KG1 (cell line): ENCODE measurements at regions not wholly inside any gene's neighbourhood (a gene's known extent, or its start where the extent isn't known, plus 50 kb on each side); places are given as distances from the start of the nearest gene placed in this dataset.

Experiments used
- DNase-seq: peaks from one replicate; lab custom pipeline; 2025; lab: John Stamatoyannopoulos, UW

- DNase-seq, result no peak
These were observed 53.4 kb downstream of the GAS1 start for GRCh38 chr9:86893811-86894490.

- DNase-seq, result no peak
These were observed 54.7 kb downstream of the GAS1 start for GRCh38 chr9:86892576-86892975.

- no peak for DNase-seq
These were observed 55.3 kb downstream of the GAS1 start for GRCh38 chr9:86891886-86892437.

- no peak for DNase-seq
These were observed 56.2 kb downstream of the GAS1 start for GRCh38 chr9:86891091-86891490.

GRCh38 chr9:86885232-86885631 is 62.1 kb downstream of the GAS1 start:
- no peak for DNase-seq

- no peak for DNase-seq
These were observed 70.6 kb downstream of the GAS1 start for GRCh38 chr9:86876621-86877196.

- no peak for DNase-seq
These were observed 78.7 kb downstream of the GAS1 start for GRCh38 chr9:86868616-86869015.

- no peak for DNase-seq
These were observed 79.4 kb downstream of the GAS1 start for GRCh38 chr9:86867804-86868313.

GRCh38 chr9:86865952-86866351 is 81.4 kb downstream of the GAS1 start:
- DNase-seq, result no peak

GRCh38 chr9:86860006-86860405 is 87.3 kb downstream of the GAS1 start:
- DNase-seq, result no peak

GRCh38 chr9:86859056-86859455 is 88.2 kb downstream of the GAS1 start:
- no peak for DNase-seq

- DNase-seq, result no peak
These were observed 89.3 kb downstream of the GAS1 start for GRCh38 chr9:86858009-86858408.

- DNase-seq, result no peak
These were observed 91.0 kb downstream of the GAS1 start for GRCh38 chr9:86856259-86856658.

- DNase-seq, result no peak
These were observed 92.3 kb downstream of the GAS1 start for GRCh38 chr9:86854898-86855523.

- DNase-seq, result no peak
These were observed 100.7 kb downstream of the GAS1 start for GRCh38 chr9:86846656-86847055.

- DNase-seq, result no peak
These were observed 104.1 kb downstream of the GAS1 start for GRCh38 chr9:86843206-86843605.

GRCh38 chr9:86842573-86842972 is 104.7 kb downstream of the GAS1 start:
- DNase-seq, result no peak

- DNase-seq, result no peak
These were observed 107.8 kb downstream of the GAS1 start for GRCh38 chr9:86839522-86839921.

- no peak for DNase-seq
These were observed 108.5 kb downstream of the GAS1 start for GRCh38 chr9:86838519-86839497.

- no peak for DNase-seq
These were observed 110.0 kb downstream of the GAS1 start for GRCh38 chr9:86837345-86837744.

GRCh38 chr9:86836797-86837196 is 110.5 kb downstream of the GAS1 start:
- no peak for DNase-seq

GRCh38 chr9:86836266-86836665 is 111.0 kb downstream of the GAS1 start:
- no peak for DNase-seq
